K562 (cell line): ENCODE measurements at regions not wholly inside any gene's neighbourhood (a gene's known extent, or its start where the extent isn't known, plus 50 kb on each side); places are given as distances from the start of the nearest gene placed in this dataset.

Experiments
- ATAC-seq: fragments of 200-7000 bp; cut with Tn5 transposase; 3 replicates; pipeline ENCODE4 v1.9.1; 2020; ENCODE audit warnings: moderate library complexity
- BruUV-seq: library from RNA; stranded (reverse); fragments of 400-500 nt; replicated peaks from 2 replicates; lab custom pipeline; 2021; lab: Mats Ljungman, UMichigan
- CTCF ChIA-PET: fragments of 300-600 bp; formaldehyde crosslinking; extraction: SDS; loops from one replicate; lab custom pipeline; 2021; ENCODE audit warnings: low intra/inter-chr PET ratio; lab: Yijun Ruan, JAX
- POLR2A ChIA-PET: fragments of 300-600, 350-650 bp; sonication (Branson Sonifier 250); formaldehyde crosslinking; extraction: SDS; loops from one replicate; lab custom pipeline; 2021; ENCODE audit warnings: antibody characterized with exemption, inconsistent platforms; lab: Yijun Ruan, JAX
- DNase-seq, 4 experiments: peaks; one replicate each; pipeline versions ENCODE4 v3.0.0 to v3.0.0-alpha.2; 2011 to 2018; ENCODE audit warnings: low spot score in 3 of 4, mixed read lengths in 3 of 4; ENCODE audit errors: extremely low read depth in 1 of 4
- FAIRE-seq: peaks from 2 replicates; lab custom pipeline; 2011; peaks lifted over from hg19 to GRCh38; lab: Jason Lieb, UNC
- H2AFZ ChIP-seq: 2 replicates; pipeline ENCODE4 v1.6.0; 2011; ENCODE audit warnings: low read depth, low read length, control low read depth, inconsistent platforms
- H3K27ac ChIP-seq: fragments of 200-600 bp; 3 replicates; pipeline ENCODE4 v1.8.0; 2011; ENCODE audit warnings: low read depth, mild to moderate bottlenecking, control low read depth, inconsistent platforms, low read length, moderate library complexity, mixed read lengths; ENCODE audit errors: extremely low read depth
- H3K27me3 ChIP-seq, 2 experiments: fragments of 300-600 bp in 1 of 2; 2 replicates in 1 of 2; 3 replicates in 1 of 2; pipeline versions ENCODE4 v1.6.0 to v1.8.0; 2011; ENCODE audit warnings: inconsistent platforms in 2 of 2, low read length in 2 of 2, mild to moderate bottlenecking in 1 of 2, mixed read lengths in 1 of 2, moderate library complexity in 1 of 2; ENCODE audit not compliant: control insufficient read depth in 2 of 2, insufficient read depth in 2 of 2
- H3K36me3 ChIP-seq: fragments of 300-600 bp; 3 replicates; pipeline ENCODE4 v1.8.0; 2011; ENCODE audit warnings: mild to moderate bottlenecking, low read length, inconsistent platforms; ENCODE audit not compliant: control insufficient read depth, insufficient read depth
- H3K4me1 ChIP-seq, 2 experiments: fragments of 200-600 bp in 1 of 2; replicated peaks in 1 of 2; 2 replicates in 1 of 2; 3 replicates in 1 of 2; pipeline versions ENCODE4 v1.5.1 to v1.8.0; 2011; ENCODE audit warnings: inconsistent platforms in 2 of 2, low read length in 2 of 2, mild to moderate bottlenecking in 1 of 2, mixed read lengths in 1 of 2, moderate library complexity in 1 of 2; ENCODE audit not compliant: control insufficient read depth in 2 of 2, insufficient read depth in 2 of 2
- H3K4me2 ChIP-seq: 2 replicates; pipeline ENCODE4 v1.6.1; 2011; ENCODE audit warnings: low read length, control low read depth, inconsistent platforms, mixed read lengths; ENCODE audit not compliant: insufficient read depth
- H3K4me3 ChIP-seq: fragments of 200-600 bp; sonication (generic), shearing (Covaris generic); 2 replicates; pipeline ENCODE4 v1.5.1; 2016; ENCODE audit warnings: control low read depth, inconsistent platforms
- H3K79me2 ChIP-seq: fragments of 200-600 bp; 3 replicates; pipeline ENCODE4 v1.8.0; 2011; ENCODE audit warnings: low read length, inconsistent platforms; ENCODE audit not compliant: control insufficient read depth, insufficient read depth
- H3K9ac ChIP-seq, 2 experiments: 2 replicates each; pipeline versions ENCODE4 v1.6.0 to v1.6.1; 2011; ENCODE audit warnings: low read depth in 2 of 2, low read length in 2 of 2, control low read depth in 1 of 2, inconsistent platforms in 1 of 2, mild to moderate bottlenecking in 1 of 2, mixed read lengths in 1 of 2; ENCODE audit not compliant: insufficient read depth in 1 of 2
- H3K9me1 ChIP-seq: one replicate; pipeline ENCODE4 v1.6.0; 2011; ENCODE audit warnings: inconsistent platforms, mild to moderate bottlenecking, low read length, moderate library complexity; ENCODE audit not compliant: control insufficient read depth, insufficient read depth
- H3K9me3 ChIP-seq: replicated peaks from 2 replicates; pipeline ENCODE4 v1.5.1; 2011; ENCODE audit warnings: low read depth, low read length, inconsistent platforms; ENCODE audit not compliant: control insufficient read depth, insufficient read depth
- H4K20me1 ChIP-seq: replicated peaks from 2 replicates; pipeline ENCODE4 v1.6.1; 2011; ENCODE audit warnings: low read length, inconsistent platforms, mixed read lengths; ENCODE audit not compliant: control insufficient read depth, insufficient read depth
- BHLHE40 ChIP-seq: IDR thresholded peaks from 2 replicates; pipeline ENCODE4 v1.6.1; 2011; ENCODE audit warnings: low read length, improper control_type of control experiment
- BRCA1 ChIP-seq, 2 experiments: fragments of 450-650 bp in 1 of 2; sonication (generic) in 1 of 2; formaldehyde crosslinking in 1 of 2; IDR thresholded peaks; 2 replicates each; pipeline versions ENCODE4 v1.5.0 to v1.6.1; 2017 to 2020; ENCODE audit warnings: mild to moderate bottlenecking in 1 of 2, missing genetic modification reagents in 1 of 2
- EGR1 ChIP-seq: fragments of 450-650 bp; conservative IDR thresholded peaks from 2 replicates; pipeline ENCODE4 v1.6.1; 2017; ENCODE audit warnings: mild to moderate bottlenecking
- EP400 ChIP-seq: fragments of 450-650 bp; IDR thresholded peaks from 2 replicates; pipeline ENCODE4 v1.6.1; 2017; ENCODE audit warnings: antibody characterized with exemption, mild to moderate bottlenecking, moderate library complexity
- FOXP4 ChIP-seq: sonication (generic); formaldehyde crosslinking; IDR thresholded peaks from 2 replicates; pipeline ENCODE4 v1.8.0; 2022; ENCODE audit warnings: mild to moderate bottlenecking, missing genetic modification reagents, borderline replicate concordance
- GTF2A2 ChIP-seq: IDR thresholded peaks from 2 replicates; pipeline ENCODE4 v1.6.1; 2016; ENCODE audit warnings: mild to moderate bottlenecking, missing genetic modification characterization, missing compliant biosample characterization
- HMGN3 ChIP-seq: IDR thresholded peaks from 2 replicates; pipeline ENCODE4 v1.6.1; 2011; ENCODE audit warnings: borderline replicate concordance, low read depth, mild to moderate bottlenecking, mixed read lengths, low read length; ENCODE audit not compliant: insufficient read length; ENCODE audit errors: extremely low read depth
- KLF16 ChIP-seq: IDR thresholded peaks from 2 replicates; pipeline ENCODE4 v1.6.1; 2016; ENCODE audit warnings: antibody characterized with exemption
- MYNN ChIP-seq, 2 experiments: sonication (generic); formaldehyde crosslinking in 1 of 2; IDR thresholded peaks; 2 replicates each; pipeline versions ENCODE4 v1.5.0 to v1.6.1; 2016 to 2020; ENCODE audit warnings: antibody characterized with exemption in 1 of 2, missing genetic modification reagents in 1 of 2
- NR4A1 ChIP-seq, 2 experiments: fragments of 250-450 bp in 1 of 2; fragments of 450-650 bp in 1 of 2; sonication (Bioruptor Pico) in 1 of 2; IDR thresholded peaks; 2 replicates each; pipeline versions ENCODE4 v1.4.0 to v1.6.1; 2016 to 2020; ENCODE audit warnings: mild to moderate bottlenecking in 2 of 2, missing compliant biosample characterization in 1 of 2, missing genetic modification characterization in 1 of 2, moderate library complexity in 1 of 2
- PHF8 ChIP-seq: fragments of 200-600 bp; sonication (generic); IDR thresholded peaks from 2 replicates; pipeline ENCODE4 v1.6.1; 2012; ENCODE audit warnings: mixed run types, mild to moderate bottlenecking, inconsistent platforms, low read length, moderate library complexity, borderline replicate concordance
- POLR2G ChIP-seq: fragments of 200-400 bp; formaldehyde crosslinking; IDR thresholded peaks from 2 replicates; pipeline ENCODE4 v1.6.1; 2017; ENCODE audit warnings: low read depth, mild to moderate bottlenecking, antibody characterized with exemption, low read length, moderate library complexity
- PRMT5 ChIP-seq: sonication (generic); formaldehyde crosslinking; IDR thresholded peaks from 2 replicates; pipeline ENCODE4 v1.5.0; 2020; ENCODE audit warnings: missing genetic modification reagents
- TGIF2 ChIP-seq: sonication (generic); formaldehyde crosslinking; IDR thresholded peaks from 2 replicates; pipeline ENCODE4 v1.8.1; 2022; ENCODE audit warnings: mild to moderate bottlenecking, missing genetic modification reagents, moderate library complexity
- U2AF2 ChIP-seq: fragments of 200-400 bp; formaldehyde crosslinking; optimal IDR thresholded peaks from 2 replicates; pipeline ENCODE3; 2017; ENCODE audit warnings: low read depth, mild to moderate bottlenecking, low read length
- ZNF146 ChIP-seq: IDR thresholded peaks from one replicate; pipeline ENCODE4 v1.6.1; 2018; ENCODE audit warnings: missing compliant biosample characterization; ENCODE audit not compliant: unreplicated experiment
- ZNF76 ChIP-seq: fragments of 250-450 bp; sonication (Bioruptor Pico); IDR thresholded peaks from 2 replicates; pipeline ENCODE4 v1.4.0; 2020; ENCODE audit warnings: mild to moderate bottlenecking, moderate library complexity, borderline replicate concordance
- WGBS: fragments of 100-300 bp; shearing (Covaris generic); methylation state at CpG from one replicate; pipeline ENCODE4 v1.1.6; 2016; ENCODE audit warnings: low coverage, mixed read lengths; ENCODE audit not compliant: insufficient coverage; ENCODE audit errors: missing lambda C conversion rate; 5-methylcytosine and 5-hydroxymethylcytosine counted together
- in situ Hi-C: fragments of 300-500 bp; cut with MboI; formaldehyde crosslinking; loops from 4 replicates; pipeline ENCODE4 v1.15.0; 2018; ENCODE audit warnings: inconsistent platforms, mixed read lengths
- intact Hi-C: fragments of 100-400 bp; cut with micrococcal nuclease; formaldehyde crosslinking; loops from 2 replicates; pipeline ENCODE4 v1.14.2; 2022

GRCh38 chr6:145034664-145035063 is 700.7 kb downstream of the EPM2A start:
- Histone ChIP-seq H3K36me3 (no peaks in the 10 kb centered on the region), H3K79me2 (no peaks in the 10 kb centered on the region), H3K9me1 (no peaks in the 10 kb centered on the region), H3K9me3 (no peaks in the 10 kb centered on the region), H3K27ac (no peak overlapping the region), H3K9ac (no peak overlapping the region), H3K4me3 (no peak overlapping the region), H3K4me2 (no peak overlapping the region), H2AFZ (no peak overlapping the region), H4K20me1 (no peaks in the 10 kb centered on the region), H3K4me1 (no peaks in the 10 kb centered on the region), H3K27me3 (no peaks in the 10 kb centered on the region)
- ChIA-PET CTCF (no interaction called here), POLR2A (no interaction called here)
- no peak for ATAC-seq
- BruUV-seq: no TSS peak
- in situ Hi-C loops: no loop called here
- DNase-seq: no peak
- intact Hi-C loops: no loop called here
- no peak for TF ChIP-seq POLR2G
- no peak for TF ChIP-seq KLF16
- no peak for FAIRE-seq

GRCh38 chr6:145036236-145036635 is 699.1 kb downstream of the EPM2A start:
- H3K4me2 ChIP-seq: no peak overlapping the region
- no peak overlapping the region for H2AFZ ChIP-seq
- no peaks in the 10 kb centered on the region for H4K20me1 ChIP-seq
- no peaks in the 10 kb centered on the region for H3K4me1 ChIP-seq
- TF ChIP-seq MYNN (IDR thresholded peaks at IDR 0.05) (no peak), MYNN (CRISPR knock-in tag; IDR thresholded peaks at IDR 0.05) (no peak), EGR1 (no peak), TGIF2 (CRISPR knock-in tag) (no peak), ZNF76 (CRISPR knock-in tag) (no peak), ZNF146 (CRISPR knock-in tag) (no peak), EP400 (no peak), PHF8 (no peak), GTF2A2 (tag) (no peak), FOXP4 (CRISPR knock-in tag) (no peak), BHLHE40 (no peak), NR4A1 (CRISPR knock-in tag; IDR thresholded peaks at IDR 0.05) (no peak), NR4A1 (tag; IDR thresholded peaks at IDR 0.05) (no peak), BRCA1 (IDR thresholded peaks at IDR 0.05) (no peak), BRCA1 (CRISPR knock-in tag; IDR thresholded peaks at IDR 0.05) (no peak), HMGN3 (no peak), PRMT5 (CRISPR knock-in tag) (no peak), U2AF2 (no peak)
- in situ Hi-C loops (no loop called here), intact Hi-C loops (no loop called here)
- no peak overlapping the region for H3K27ac ChIP-seq
- H3K36me3 ChIP-seq: no peaks in the 10 kb centered on the region
- WGBS: 0% methylated on average over 5 of the region's 5 CpGs
- DNase-seq: no peak
- H3K9me3 ChIP-seq: no peaks in the 10 kb centered on the region
- no peaks in the 10 kb centered on the region for H3K79me2 ChIP-seq
- no peak for ATAC-seq
- FAIRE-seq: no peak
- no TSS peak for BruUV-seq
- H3K9me1 ChIP-seq: no peaks in the 10 kb centered on the region
- no peak overlapping the region for H3K9ac ChIP-seq
- POLR2A ChIA-PET: no interaction called here
- H3K4me3 ChIP-seq: no peak overlapping the region
- CTCF ChIA-PET: no interaction called here
- H3K27me3 ChIP-seq: no peaks in the 10 kb centered on the region
